GM12873 (cell line): ENCODE measurements at regions not wholly inside any gene's neighbourhood (a gene's known extent, or its start where the extent isn't known, plus 50 kb on each side); places are given as distances from the start of the nearest gene placed in this dataset.

Experiments used
- CTCF ChIP-seq: IDR thresholded peaks from 2 replicates; pipeline ENCODE4 v1.5.1; 2012; ENCODE audit warnings: low read depth, mild to moderate bottlenecking, moderate library complexity, low read length, control low read depth; ENCODE audit not compliant: insufficient read depth; ENCODE audit errors: missing control alignments

- no peak for TF ChIP-seq CTCF
Measured at GRCh38 chr10:33794460-33794859, 460.0 kb upstream of the NRP1 start.

GRCh38 chr10:33793793-33794192 is 459.3 kb upstream of the NRP1 start:
- TF ChIP-seq CTCF = no peak

DNA sequence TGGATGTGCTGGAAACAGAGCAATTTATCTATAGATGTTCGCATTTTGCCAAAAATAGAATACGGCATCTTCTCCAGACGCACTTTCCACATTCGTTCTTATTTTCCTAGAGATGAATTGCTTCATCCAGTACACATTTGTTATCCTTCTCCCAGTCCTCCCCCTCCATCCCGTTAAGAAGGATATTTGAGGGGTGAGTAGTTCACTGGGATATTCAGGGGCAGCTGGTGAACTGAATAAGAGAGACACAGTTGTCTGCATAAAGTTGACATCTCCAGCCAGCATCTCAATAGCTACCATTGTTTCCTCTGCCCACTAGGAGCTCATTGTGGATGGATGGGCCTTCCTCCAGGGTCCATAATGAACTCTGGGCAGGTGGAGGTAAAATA is 456.8 kb upstream of the NRP1 start:
- TF ChIP-seq CTCF = no peak

- no peak for TF ChIP-seq CTCF
Measured at GRCh38 chr10:33790521-33791271, 456.2 kb upstream of the NRP1 start.

GRCh38 chr10:33783557-33783956 is 449.1 kb upstream of the NRP1 start:
- no peak for TF ChIP-seq CTCF

GRCh38 chr10:33783078-33783477 is 448.6 kb upstream of the NRP1 start:
- TF ChIP-seq CTCF = no peak

- TF ChIP-seq CTCF = no peak
Measured at GRCh38 chr10:33781606-33782395, 447.3 kb upstream of the NRP1 start.
